HG03521 (cell line): ENCODE measurements at regions not wholly inside any gene's neighbourhood (a gene's known extent, or its start where the extent isn't known, plus 50 kb on each side); places are given as distances from the start of the nearest gene placed in this dataset.

Experiments used
- ATAC-seq: cut with Tn5 transposase; IDR thresholded peaks from one replicate; pipeline ENCODE4 v1.9.1; 2021; ENCODE audit warnings: mild to moderate bottlenecking, moderate library complexity; ENCODE audit not compliant: unreplicated experiment

- no peak for ATAC-seq
These were observed 140.1 kb upstream of the PTPN1 start for GRCh38 chr20:50370036-50370566.

GRCh38 chr20:50371878-50372769 lies 138.1 kb upstream of the PTPN1 start:
- no peak for ATAC-seq

GRCh38 chr20:50372770-50373088 lies 137.5 kb upstream of the PTPN1 start:
- no peak for ATAC-seq

GRCh38 chr20:50373674-50374286 lies 136.4 kb upstream of the PTPN1 start:
- no peak for ATAC-seq

GRCh38 chr20:50374541-50375078 lies 135.6 kb upstream of the PTPN1 start:
- no peak for ATAC-seq

- no peak for ATAC-seq
These were observed 133.8 kb upstream of the PTPN1 start for GRCh38 chr20:50376179-50376887.

- ATAC-seq: no peak
These were observed 133.2 kb upstream of the PTPN1 start for GRCh38 chr20:50376888-50377459.

- no peak for ATAC-seq
These were observed 131.8 kb upstream of the PTPN1 start for GRCh38 chr20:50378170-50379000.

- ATAC-seq: no peak
These were observed 130.9 kb upstream of the PTPN1 start for GRCh38 chr20:50379049-50379990.

GRCh38 chr20:50379991-50380696 lies 130.0 kb upstream of the PTPN1 start:
- ATAC-seq: no peak

- ATAC-seq: no peak
These were observed 129.5 kb upstream of the PTPN1 start for GRCh38 chr20:50380697-50381040.

- ATAC-seq: no peak
These were observed 129.0 kb upstream of the PTPN1 start for GRCh38 chr20:50381075-50381732.

GRCh38 chr20:50381771-50382593 lies 128.2 kb upstream of the PTPN1 start:
- ATAC-seq: no peak

GRCh38 chr20:50385733-50386640 lies 124.2 kb upstream of the PTPN1 start:
- no peak for ATAC-seq

GRCh38 chr20:50386641-50386960 lies 123.6 kb upstream of the PTPN1 start:
- ATAC-seq: no peak
